K562 (cell line): ENCODE measurements at regions not wholly inside any gene's neighbourhood (a gene's known extent, or its start where the extent isn't known, plus 50 kb on each side); places are given as distances from the start of the nearest gene placed in this dataset.

Source experiments
- ATAC-seq: fragments of 200-7000 bp; cut with Tn5 transposase; 3 replicates; pipeline ENCODE4 v1.9.1; 2020; ENCODE audit warnings: moderate library complexity
- BruUV-seq: library from RNA; stranded (reverse); fragments of 400-500 nt; replicated peaks from 2 replicates; lab custom pipeline; 2021; lab: Mats Ljungman, UMichigan
- CTCF ChIA-PET: fragments of 300-600 bp; formaldehyde crosslinking; extraction: SDS; loops from one replicate; lab custom pipeline; 2021; ENCODE audit warnings: low intra/inter-chr PET ratio; lab: Yijun Ruan, JAX
- POLR2A ChIA-PET: fragments of 300-600, 350-650 bp; sonication (Branson Sonifier 250); formaldehyde crosslinking; extraction: SDS; loops from one replicate; lab custom pipeline; 2021; ENCODE audit warnings: antibody characterized with exemption, inconsistent platforms; lab: Yijun Ruan, JAX
- DNase-seq, 4 experiments: peaks; one replicate each; pipeline versions ENCODE4 v3.0.0 to v3.0.0-alpha.2; 2011 to 2018; ENCODE audit warnings: low spot score in 3 of 4, mixed read lengths in 3 of 4; ENCODE audit errors: extremely low read depth in 1 of 4
- FAIRE-seq: peaks from 2 replicates; lab custom pipeline; 2011; peaks lifted over from hg19 to GRCh38; lab: Jason Lieb, UNC
- H2AFZ ChIP-seq: 2 replicates; pipeline ENCODE4 v1.6.0; 2011; ENCODE audit warnings: low read depth, low read length, control low read depth, inconsistent platforms
- H3K27ac ChIP-seq: fragments of 200-600 bp; 3 replicates; pipeline ENCODE4 v1.8.0; 2011; ENCODE audit warnings: low read depth, mild to moderate bottlenecking, control low read depth, inconsistent platforms, low read length, moderate library complexity, mixed read lengths; ENCODE audit errors: extremely low read depth
- H3K27me3 ChIP-seq, 2 experiments: fragments of 300-600 bp in 1 of 2; 2 replicates in 1 of 2; 3 replicates in 1 of 2; pipeline versions ENCODE4 v1.6.0 to v1.8.0; 2011; ENCODE audit warnings: inconsistent platforms in 2 of 2, low read length in 2 of 2, mild to moderate bottlenecking in 1 of 2, mixed read lengths in 1 of 2, moderate library complexity in 1 of 2; ENCODE audit not compliant: control insufficient read depth in 2 of 2, insufficient read depth in 2 of 2
- H3K36me3 ChIP-seq: fragments of 300-600 bp; 3 replicates; pipeline ENCODE4 v1.8.0; 2011; ENCODE audit warnings: mild to moderate bottlenecking, low read length, inconsistent platforms; ENCODE audit not compliant: control insufficient read depth, insufficient read depth
- H3K4me1 ChIP-seq, 2 experiments: fragments of 200-600 bp in 1 of 2; replicated peaks in 1 of 2; 2 replicates in 1 of 2; 3 replicates in 1 of 2; pipeline versions ENCODE4 v1.5.1 to v1.8.0; 2011; ENCODE audit warnings: inconsistent platforms in 2 of 2, low read length in 2 of 2, mild to moderate bottlenecking in 1 of 2, mixed read lengths in 1 of 2, moderate library complexity in 1 of 2; ENCODE audit not compliant: control insufficient read depth in 2 of 2, insufficient read depth in 2 of 2
- H3K4me2 ChIP-seq: 2 replicates; pipeline ENCODE4 v1.6.1; 2011; ENCODE audit warnings: low read length, control low read depth, inconsistent platforms, mixed read lengths; ENCODE audit not compliant: insufficient read depth
- H3K4me3 ChIP-seq: fragments of 200-600 bp; sonication (generic), shearing (Covaris generic); 2 replicates; pipeline ENCODE4 v1.5.1; 2016; ENCODE audit warnings: control low read depth, inconsistent platforms
- H3K79me2 ChIP-seq: fragments of 200-600 bp; 3 replicates; pipeline ENCODE4 v1.8.0; 2011; ENCODE audit warnings: low read length, inconsistent platforms; ENCODE audit not compliant: control insufficient read depth, insufficient read depth
- H3K9ac ChIP-seq, 2 experiments: 2 replicates each; pipeline versions ENCODE4 v1.6.0 to v1.6.1; 2011; ENCODE audit warnings: low read depth in 2 of 2, low read length in 2 of 2, control low read depth in 1 of 2, inconsistent platforms in 1 of 2, mild to moderate bottlenecking in 1 of 2, mixed read lengths in 1 of 2; ENCODE audit not compliant: insufficient read depth in 1 of 2
- H3K9me1 ChIP-seq: one replicate; pipeline ENCODE4 v1.6.0; 2011; ENCODE audit warnings: inconsistent platforms, mild to moderate bottlenecking, low read length, moderate library complexity; ENCODE audit not compliant: control insufficient read depth, insufficient read depth
- H3K9me3 ChIP-seq: replicated peaks from 2 replicates; pipeline ENCODE4 v1.5.1; 2011; ENCODE audit warnings: low read depth, low read length, inconsistent platforms; ENCODE audit not compliant: control insufficient read depth, insufficient read depth
- H4K20me1 ChIP-seq: replicated peaks from 2 replicates; pipeline ENCODE4 v1.6.1; 2011; ENCODE audit warnings: low read length, inconsistent platforms, mixed read lengths; ENCODE audit not compliant: control insufficient read depth, insufficient read depth
- ATF2 ChIP-seq: sonication (generic); formaldehyde crosslinking; IDR thresholded peaks from 2 replicates; pipeline ENCODE4 v1.8.1; 2022; ENCODE audit warnings: missing genetic modification reagents
- CAMTA2 ChIP-seq: fragments of 250-450 bp; sonication (Bioruptor Pico); conservative IDR thresholded peaks from 2 replicates; pipeline ENCODE4 v1.5.1; 2022
- CREB3 ChIP-seq: fragments of 450-650 bp; conservative IDR thresholded peaks from 2 replicates; pipeline ENCODE4 v1.6.1; 2016; ENCODE audit warnings: missing genetic modification characterization, low read depth, mild to moderate bottlenecking, missing compliant biosample characterization, moderate library complexity
- HDAC3 ChIP-seq: fragments of 450-650 bp; IDR thresholded peaks from 2 replicates; pipeline ENCODE4 v1.6.1; 2018; ENCODE audit warnings: borderline replicate concordance, mild to moderate bottlenecking, moderate library complexity; ENCODE audit not compliant: partially characterized antibody
- NR2C1 ChIP-seq, 2 experiments: fragments of 450-650 bp; IDR thresholded peaks; 2 replicates each; pipeline ENCODE4 v1.6.1; 2017; ENCODE audit warnings: mild to moderate bottlenecking in 2 of 2, antibody characterized with exemption in 1 of 2, inconsistent platforms in 1 of 2, missing compliant biosample characterization in 1 of 2, missing genetic modification characterization in 1 of 2
- NR2F6 ChIP-seq: fragments of 450-650 bp; formaldehyde crosslinking; IDR thresholded peaks from 2 replicates; pipeline ENCODE4 v1.4.0; 2020; ENCODE audit warnings: mild to moderate bottlenecking
- YY1 ChIP-seq, 3 experiments: IDR thresholded peaks; 2 replicates each; pipeline ENCODE4 v1.6.1; 2011; ENCODE audit warnings: low read length in 2 of 3, mild to moderate bottlenecking in 2 of 3, moderate library complexity in 2 of 3, borderline replicate concordance in 1 of 3, control low read depth in 1 of 3, low read depth in 1 of 3; ENCODE audit not compliant: insufficient read depth in 3 of 3, insufficient replicate concordance in 2 of 3, control insufficient read depth in 1 of 3, insufficient read length in 1 of 3; ENCODE audit errors: extremely low read depth in 1 of 3
- ZNF764 ChIP-seq: fragments of 250-450 bp; sonication (Bioruptor Pico); IDR thresholded peaks from 2 replicates; pipeline ENCODE4 v1.4.0; 2020; ENCODE audit warnings: low read depth, mild to moderate bottlenecking, moderate library complexity
- WGBS: fragments of 100-300 bp; shearing (Covaris generic); methylation state at CpG from one replicate; pipeline ENCODE4 v1.1.6; 2016; ENCODE audit warnings: low coverage, mixed read lengths; ENCODE audit not compliant: insufficient coverage; ENCODE audit errors: missing lambda C conversion rate; 5-methylcytosine and 5-hydroxymethylcytosine counted together
- in situ Hi-C: fragments of 300-500 bp; cut with MboI; formaldehyde crosslinking; loops from 4 replicates; pipeline ENCODE4 v1.15.0; 2018; ENCODE audit warnings: inconsistent platforms, mixed read lengths
- intact Hi-C: fragments of 100-400 bp; cut with micrococcal nuclease; formaldehyde crosslinking; loops from 2 replicates; pipeline ENCODE4 v1.14.2; 2022

GRCh38 chr2:105610576-105611332 lies 134.0 kb upstream of the NCK2 start:
- no peak overlapping the region for H3K4me2 ChIP-seq
- CTCF ChIA-PET: no interaction called here
- 74% methylated on average over 16 of the region's 16 CpGs for WGBS

GRCh38 chr2:105609746-105610402 lies 134.8 kb upstream of the NCK2 start:
- Histone ChIP-seq H3K9me3 (no peaks in the 10 kb centered on the region), H3K36me3 (no peaks in the 10 kb centered on the region), H3K79me2 (no peaks in the 10 kb centered on the region), H3K27me3 (no peaks in the 10 kb centered on the region), H3K27ac (no peak overlapping the region), H4K20me1 (no peaks in the 10 kb centered on the region), H3K9ac (peak overlapping the region in 1 of 2 experiments; percentile 54; a peak in 2 of 4 replicates), H3K4me3 (no peak overlapping the region), H2AFZ (peak overlapping the region; percentile 57), H3K4me1 (peaks cover 0 to 8% of the 10 kb centered on the region in 2 experiments; a peak in 4 of 5 replicates), H3K4me2 (no peak overlapping the region; the same call in 1 of the 2 replicates), H3K9me1 (no peaks in the 10 kb centered on the region)
- intact Hi-C loops (no loop called here), in situ Hi-C loops (no loop called here)
- WGBS: 60% methylated on average over 13 of the region's 13 CpGs
- CTCF ChIA-PET: no interaction called here
- ATAC-seq (peak; percentile 33; the same call in 2 of the 3 replicates), FAIRE-seq (no peak), DNase-seq (no peak)
- no TSS peak for BruUV-seq
- POLR2A ChIA-PET: interaction anchor here (0.7 to 2.4 kb wide), 2 partner anchors 9 to 181 kb away, joined by 3 to 15 read pairs; no protein-coding TSS in a partner anchor
- no peak for TF ChIP-seq CREB3 (tag)
- no peak for TF ChIP-seq NR2F6 (CRISPR knock-in tag)
- TF ChIP-seq CAMTA2 (CRISPR knock-in tag): no peak
- TF ChIP-seq ATF2: no peak
- TF ChIP-seq YY1 (IDR thresholded peaks at IDR 0.05; ENCODE audit: borderline replicate concordance in 1 of 3, control insufficient read depth in 1 of 3, extremely low read depth in 1 of 3, insufficient read depth in 3 of 3, insufficient read length in 1 of 3, insufficient replicate concordance in 2 of 3, low read depth in 1 of 3, low read length in 2 of 3): no peak
- TF ChIP-seq HDAC3: no peak

More at GRCh38 chr2:105610576-105611332, 134.0 kb upstream of the NCK2 start:
- no peak overlapping the region for H3K27ac ChIP-seq
- peak overlapping the region; percentile 57 for H2AFZ ChIP-seq
- no peaks in the 10 kb centered on the region for H3K27me3 ChIP-seq
- H3K4me1 ChIP-seq: peaks cover 0 to 7% of the 10 kb centered on the region in 2 experiments; a peak in 4 of 5 replicates
- H3K36me3 ChIP-seq: no peaks in the 10 kb centered on the region
- no peak overlapping the region for H3K9ac ChIP-seq
- intact Hi-C loops: no loop called here
- no peak for TF ChIP-seq NR2C1 (IDR thresholded peaks at IDR 0.05)
- peak; percentile 62; the same call in 1 of the 2 replicates for TF ChIP-seq NR2C1 (tag; IDR thresholded peaks at IDR 0.05)
- TF ChIP-seq ZNF764: no peak
- in situ Hi-C loops: no loop called here
- no TSS peak for BruUV-seq
- H3K9me1 ChIP-seq: no peaks in the 10 kb centered on the region
- no peaks in the 10 kb centered on the region for H3K79me2 ChIP-seq
- no peaks in the 10 kb centered on the region for H3K9me3 ChIP-seq
- H3K4me3 ChIP-seq: no peak overlapping the region
- POLR2A ChIA-PET: interaction anchor here (2.4 kb wide), 1 partner anchor 9 kb away, joined by 15 read pairs; no protein-coding TSS in a partner anchor
- DNase-seq (no peak), FAIRE-seq (no peak), ATAC-seq (peak; percentile 22; the same call in 1 of the 3 replicates)
- no peaks in the 10 kb centered on the region for H4K20me1 ChIP-seq
